NCI-H2227 treated with DMSO at 0.1 percent for 48 hours (cell line): ENCODE measurements at regions not wholly inside any gene's neighbourhood (a gene's known extent, or its start where the extent isn't known, plus 50 kb on each side); places are given as distances from the start of the nearest gene placed in this dataset.

ENCODE experiments used
- DNase-seq: peaks from one replicate; lab custom pipeline; 2025; lab: John Stamatoyannopoulos, UW

DNA sequence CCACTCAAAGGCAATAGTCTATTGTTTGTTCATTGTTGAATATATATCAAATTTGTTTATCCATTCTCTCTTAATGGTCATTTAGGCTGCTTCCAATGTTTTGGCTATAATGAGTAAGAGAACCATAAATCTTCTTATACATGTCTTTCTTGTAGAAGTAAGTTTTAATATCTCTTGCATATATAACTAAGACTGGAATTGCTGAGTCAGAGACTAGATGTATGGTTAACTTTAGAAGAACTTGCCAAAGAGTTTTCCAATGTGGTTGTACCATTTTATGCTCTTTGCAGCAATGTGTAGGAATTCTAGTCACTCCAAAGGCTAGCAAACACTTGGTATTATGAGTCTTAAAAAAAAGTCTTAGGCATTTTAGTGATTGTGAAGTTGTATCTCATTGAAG lies 610.0 kb upstream of the GCFC2 start:
- no peak for DNase-seq

DNA sequence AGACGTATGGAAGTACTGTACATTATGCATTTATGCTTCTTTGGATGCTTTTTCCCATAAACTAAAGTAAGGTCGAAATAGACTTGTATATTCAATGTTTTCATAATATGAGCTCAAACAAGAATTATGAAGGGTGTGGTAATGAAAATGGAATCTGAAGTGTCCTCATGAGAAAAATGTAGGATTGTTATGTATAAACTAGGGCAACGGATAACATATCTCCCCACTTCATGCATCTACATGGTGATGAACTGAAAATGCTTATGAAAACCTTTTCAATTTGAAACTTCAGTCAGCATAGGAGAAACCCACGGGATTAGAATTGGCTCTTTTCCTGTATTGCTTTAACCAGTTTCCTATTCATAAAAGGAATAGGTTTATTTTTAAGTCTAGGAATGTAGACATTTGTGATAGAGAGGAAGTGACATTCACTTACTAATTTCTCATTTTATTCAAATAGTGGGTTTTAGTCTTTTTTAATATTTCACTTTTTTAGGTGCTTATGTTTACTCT lies 608.2 kb upstream of the GCFC2 start:
- no peak for DNase-seq

DNA sequence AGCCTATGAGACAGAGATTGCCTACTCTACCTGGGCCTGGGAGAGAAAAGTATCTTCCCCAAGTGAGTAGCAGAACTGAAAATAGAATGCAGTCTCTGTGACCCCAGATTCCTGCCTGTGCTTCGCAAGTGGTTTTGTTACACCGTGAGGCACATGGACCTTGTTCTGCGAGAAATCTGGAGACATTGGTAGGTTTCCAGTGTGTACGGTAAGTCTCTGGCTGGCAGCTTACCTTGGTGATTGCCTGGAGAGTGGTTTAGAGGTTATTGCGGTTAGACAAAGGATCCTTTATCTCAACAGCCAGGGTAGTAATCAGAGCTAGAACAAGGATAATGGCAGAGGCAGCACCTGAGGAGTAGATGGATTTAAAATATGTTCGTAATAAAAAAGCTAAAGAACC lies 606.0 kb upstream of the GCFC2 start:
- DNase-seq = no peak

- no peak for DNase-seq
Measured at GRCh38 chr2:76314271-76315020, 603.7 kb upstream of the GCFC2 start.

- DNase-seq = no peak
Measured at GRCh38 chr2:76312236-76312635, 601.5 kb upstream of the GCFC2 start.

DNA sequence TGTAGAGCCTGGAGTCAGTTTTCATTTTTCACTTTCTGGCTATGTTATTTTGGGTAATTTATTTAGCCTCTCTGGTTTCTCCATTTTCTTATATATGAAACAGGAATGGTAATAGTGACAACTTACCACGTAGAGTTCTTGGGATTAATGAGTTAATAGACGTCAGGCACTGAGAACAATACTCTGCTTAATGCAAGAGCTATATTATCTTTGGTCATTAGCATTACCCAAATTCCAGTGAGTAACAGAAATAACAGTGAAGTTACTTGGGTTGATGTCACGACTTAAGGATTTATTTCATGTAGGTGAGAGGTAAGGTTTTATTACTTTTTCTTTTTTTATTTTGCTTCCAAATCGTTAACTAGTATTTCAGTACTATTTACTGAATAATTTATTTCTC lies 601.0 kb upstream of the GCFC2 start:
- no peak for DNase-seq

- DNase-seq = no peak
Measured at GRCh38 chr2:76310894-76311633, 600.3 kb upstream of the GCFC2 start.

- no peak for DNase-seq
Measured at GRCh38 chr2:76307495-76307894, 596.8 kb upstream of the GCFC2 start.

DNA sequence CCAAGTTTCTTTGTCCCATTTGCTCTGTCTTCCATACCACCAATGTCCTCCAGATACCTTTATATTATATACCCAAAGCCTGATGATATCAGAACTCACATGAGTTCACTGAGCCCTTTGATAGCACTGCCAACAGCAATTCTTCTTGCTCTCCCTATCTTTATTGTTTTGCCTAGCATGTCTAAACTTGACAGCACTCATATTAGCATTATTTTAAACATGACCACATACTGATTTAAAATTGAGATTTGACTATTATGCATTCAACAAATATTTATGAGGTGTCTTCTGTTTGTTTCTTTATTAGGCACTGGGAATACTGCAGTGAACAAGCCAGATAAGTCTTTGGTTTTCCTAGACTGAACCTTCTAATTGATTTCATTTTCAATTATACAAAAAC lies 587.3 kb upstream of the GCFC2 start:
- DNase-seq = no peak

- DNase-seq = no peak
Measured at GRCh38 chr2:76296438-76296837, 585.7 kb upstream of the GCFC2 start.

GRCh38 chr2:76295762-76296161 lies 585.0 kb upstream of the GCFC2 start:
- DNase-seq = no peak

- DNase-seq = no peak
Measured at GRCh38 chr2:76288598-76288997, 577.9 kb upstream of the GCFC2 start.

DNA sequence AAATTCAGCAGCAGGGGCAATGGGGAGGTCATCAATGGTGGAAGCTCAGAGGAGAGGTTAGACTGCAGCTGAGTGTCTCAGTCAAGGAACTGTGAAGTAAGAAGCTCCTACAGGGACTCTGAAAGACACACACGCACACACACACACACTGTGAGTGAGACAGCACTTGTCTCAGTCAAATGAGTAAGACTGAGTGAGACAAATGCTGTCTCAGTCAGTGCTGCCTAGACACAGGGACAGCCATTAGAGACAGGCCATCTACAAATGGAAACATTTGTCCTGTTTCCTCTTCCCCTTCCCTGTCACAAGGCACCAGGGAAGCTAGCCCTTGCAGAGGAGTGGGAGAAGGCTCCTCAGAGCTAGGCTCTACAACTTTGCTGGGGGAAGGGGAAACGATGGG lies 577.4 kb upstream of the GCFC2 start:
- no peak for DNase-seq

DNA sequence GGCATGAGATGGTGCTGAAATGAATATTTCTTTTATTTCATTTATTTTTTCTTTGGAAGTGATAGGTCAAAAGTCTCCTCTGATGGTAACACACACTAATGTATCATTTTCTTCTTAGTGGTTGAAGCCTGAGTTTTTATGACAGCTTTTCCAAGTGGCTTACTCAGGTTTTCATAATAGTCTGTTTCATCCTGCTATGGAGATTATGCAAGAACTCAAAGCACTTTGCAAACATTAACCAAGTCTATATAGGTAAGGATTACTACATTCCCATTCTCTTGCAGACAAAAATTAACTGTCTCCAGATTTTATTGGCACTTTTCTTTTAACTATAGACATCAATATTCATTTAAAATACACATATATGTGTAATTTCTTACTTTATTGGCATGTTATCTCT lies 572.6 kb upstream of the GCFC2 start:
- no peak for DNase-seq

DNA sequence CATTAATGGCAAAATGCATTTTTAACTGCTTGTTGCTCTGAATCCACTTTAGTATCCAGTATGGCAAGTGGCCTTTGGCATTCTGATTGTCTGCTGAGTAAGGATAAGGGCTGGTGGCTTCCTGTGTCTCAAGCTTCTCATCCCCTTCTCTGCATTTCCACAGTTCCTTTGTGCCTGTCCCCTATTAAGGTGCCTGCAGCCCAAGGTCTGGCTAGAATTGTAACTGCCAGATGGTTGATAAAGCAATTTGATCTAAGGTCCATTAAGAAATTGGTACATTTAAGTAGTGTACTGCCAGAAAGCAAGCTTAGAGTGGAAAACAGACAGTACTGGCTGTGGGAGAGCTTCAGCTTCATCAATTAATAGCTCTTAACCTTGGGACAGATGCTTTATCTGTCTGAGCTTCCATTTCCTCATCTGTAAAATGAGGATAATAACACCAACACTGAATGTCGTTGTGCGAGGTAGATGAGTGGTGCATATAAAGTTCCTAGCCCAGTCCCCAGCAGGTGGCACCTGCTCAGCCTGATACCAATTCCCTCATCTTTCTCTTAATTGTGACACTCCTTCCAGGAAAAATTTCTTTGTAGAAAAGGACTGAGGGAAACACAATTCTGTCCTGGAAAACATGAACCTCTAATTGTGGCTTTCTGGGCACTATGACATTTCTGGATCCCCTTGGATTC lies 570.6 kb upstream of the GCFC2 start:
- peak; percentile 51 for DNase-seq

GRCh38 chr2:76280686-76281085 lies 570.0 kb upstream of the GCFC2 start:
- peak; percentile 51 for DNase-seq

GRCh38 chr2:76279142-76279541 lies 568.4 kb upstream of the GCFC2 start:
- DNase-seq = no peak

DNA sequence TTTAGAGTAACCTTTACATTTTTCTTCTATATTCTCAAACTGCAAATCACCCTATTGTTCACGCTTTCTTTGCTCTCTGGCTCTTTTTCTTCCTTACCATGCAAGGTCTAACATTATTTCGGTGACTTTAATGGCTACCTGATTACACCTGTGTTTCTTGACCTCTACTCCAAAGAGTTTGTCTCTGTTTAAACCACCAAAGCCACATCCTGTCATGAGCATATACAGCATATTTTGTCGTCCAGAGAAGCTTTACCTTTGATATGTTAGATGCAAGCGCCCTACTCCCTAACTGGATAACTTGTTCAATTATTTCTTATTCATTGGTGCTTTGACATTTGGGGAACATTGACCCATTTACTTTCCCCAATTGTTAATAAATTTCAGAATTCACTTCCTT lies 565.1 kb upstream of the GCFC2 start:
- no peak for DNase-seq

DNA sequence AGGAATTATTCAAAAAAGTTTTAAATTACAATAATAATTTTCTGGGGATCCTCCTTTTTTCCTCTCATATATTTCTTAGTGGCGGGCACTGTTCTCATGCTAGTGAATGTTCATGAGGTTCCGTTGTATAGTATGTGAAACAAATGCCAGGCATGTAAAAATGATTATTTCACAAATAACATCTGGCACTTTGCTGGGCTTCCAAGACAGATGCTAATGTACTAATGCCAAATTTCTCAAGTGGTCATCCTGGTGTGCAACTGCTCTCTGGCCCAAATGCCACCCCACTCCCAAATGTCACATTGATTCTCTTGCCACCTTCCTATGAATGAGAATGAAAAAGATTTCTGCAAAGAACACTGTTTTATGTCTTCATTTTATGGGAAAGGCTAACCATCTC lies 564.0 kb upstream of the GCFC2 start:
- DNase-seq = no peak

DNA sequence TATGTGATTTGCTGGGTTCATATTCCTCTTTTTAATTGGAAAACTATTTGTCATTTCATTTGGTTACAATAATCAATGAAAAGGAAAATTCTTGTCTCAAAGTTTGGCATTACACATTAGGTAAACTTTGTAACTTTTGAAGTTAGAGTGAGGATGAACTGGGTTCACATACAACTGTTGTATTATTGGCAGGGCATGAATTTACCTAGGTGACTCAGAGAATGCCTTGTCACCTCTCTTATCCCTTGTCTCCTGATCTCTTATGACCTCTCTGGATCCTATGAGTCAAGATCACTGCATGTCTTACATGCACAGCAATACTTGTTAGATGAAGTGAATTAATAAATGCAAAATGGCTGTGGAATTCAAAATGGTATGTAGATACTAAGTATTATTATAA lies 563.4 kb upstream of the GCFC2 start:
- no peak for DNase-seq

DNA sequence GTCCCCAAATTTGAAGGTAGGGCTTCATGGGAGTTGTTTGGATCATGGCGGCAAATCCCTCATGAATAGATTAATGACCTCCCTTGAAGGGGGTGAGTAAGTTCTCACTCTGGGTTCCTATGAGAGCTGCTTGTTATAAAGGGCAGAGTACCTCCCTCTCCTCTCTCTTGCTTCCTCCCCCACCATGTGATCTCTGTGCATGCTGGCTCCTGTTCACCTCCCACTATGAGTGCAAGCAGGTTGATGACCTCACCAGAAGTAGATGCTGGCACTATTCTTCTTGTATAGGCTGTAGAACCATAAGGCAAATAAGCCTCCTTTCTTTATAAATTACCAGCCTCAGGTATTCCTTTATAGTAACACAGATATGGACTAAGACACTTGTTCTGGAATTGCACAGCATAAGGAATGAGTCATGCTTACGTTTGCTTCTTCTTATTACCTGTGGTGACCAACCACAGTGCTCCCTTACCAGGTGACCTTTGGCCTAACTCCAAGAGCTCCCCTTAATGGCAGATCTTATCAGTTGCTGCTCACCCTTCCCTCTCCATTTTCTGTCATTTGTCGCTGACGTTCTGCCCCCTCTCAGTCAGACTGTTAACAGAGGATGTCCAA lies 559.5 kb upstream of the GCFC2 start:
- DNase-seq = no peak

DNA sequence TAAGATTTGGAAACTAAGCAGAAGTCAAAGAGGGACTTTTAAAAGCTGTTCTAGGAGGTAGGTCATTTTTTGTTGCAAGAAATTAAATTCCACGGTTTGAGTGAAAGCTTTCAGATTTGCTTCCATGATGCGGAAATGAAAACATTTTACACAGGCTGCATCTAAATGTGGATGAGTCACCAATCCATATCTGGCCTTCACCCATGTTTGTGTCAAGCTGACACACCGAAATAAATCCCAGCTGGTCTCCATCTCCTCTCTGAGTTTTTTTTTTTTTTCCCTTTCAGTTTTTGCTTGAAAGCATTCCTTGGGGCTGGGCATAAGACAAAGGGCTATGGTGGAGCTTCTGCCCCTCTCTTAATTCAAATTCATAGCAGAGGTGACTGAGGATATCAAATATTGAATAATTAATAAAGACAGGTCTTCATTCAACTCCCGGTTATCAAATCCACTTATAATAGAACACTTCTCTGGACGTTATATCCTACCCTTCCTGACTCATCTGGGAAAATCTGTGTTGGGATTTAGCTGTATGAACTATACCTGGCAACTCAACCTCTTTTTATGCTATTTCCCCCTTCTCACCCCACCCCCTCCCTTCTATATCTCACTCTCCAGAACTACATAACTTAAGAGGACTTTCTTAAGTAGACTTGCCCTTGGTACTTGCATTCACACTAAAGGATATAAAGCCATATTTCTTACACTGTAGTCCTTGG lies 558.3 kb upstream of the GCFC2 start:
- no peak for DNase-seq
